ENCODE measurements at regions not wholly inside any gene's neighbourhood (a gene's known extent, or its start where the extent isn't known, plus 50 kb on each side); places are given as distances from the start of the nearest gene placed in this dataset.

DNA sequence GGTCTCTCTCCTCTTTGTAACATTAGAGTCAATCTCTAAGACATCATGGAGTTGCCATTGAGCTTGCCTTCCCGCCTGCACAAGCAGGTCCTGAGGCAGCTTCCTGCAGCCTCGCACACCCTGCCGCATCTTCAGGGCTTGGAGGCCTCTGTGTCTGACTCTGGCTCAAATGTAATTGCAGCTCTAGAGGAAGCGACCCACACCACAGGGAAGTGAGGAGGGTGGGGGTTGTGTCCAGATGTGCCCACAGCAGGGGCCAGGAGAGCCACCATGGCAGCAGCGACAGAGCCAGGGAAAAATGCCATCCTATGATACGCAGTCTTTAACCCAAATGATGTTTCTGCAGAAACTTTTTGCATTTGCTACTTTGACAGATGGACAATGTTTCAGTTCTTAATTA lies 216.0 kb upstream of the ZNF32 start:
- TF ChIP-seq, protein P1, sequence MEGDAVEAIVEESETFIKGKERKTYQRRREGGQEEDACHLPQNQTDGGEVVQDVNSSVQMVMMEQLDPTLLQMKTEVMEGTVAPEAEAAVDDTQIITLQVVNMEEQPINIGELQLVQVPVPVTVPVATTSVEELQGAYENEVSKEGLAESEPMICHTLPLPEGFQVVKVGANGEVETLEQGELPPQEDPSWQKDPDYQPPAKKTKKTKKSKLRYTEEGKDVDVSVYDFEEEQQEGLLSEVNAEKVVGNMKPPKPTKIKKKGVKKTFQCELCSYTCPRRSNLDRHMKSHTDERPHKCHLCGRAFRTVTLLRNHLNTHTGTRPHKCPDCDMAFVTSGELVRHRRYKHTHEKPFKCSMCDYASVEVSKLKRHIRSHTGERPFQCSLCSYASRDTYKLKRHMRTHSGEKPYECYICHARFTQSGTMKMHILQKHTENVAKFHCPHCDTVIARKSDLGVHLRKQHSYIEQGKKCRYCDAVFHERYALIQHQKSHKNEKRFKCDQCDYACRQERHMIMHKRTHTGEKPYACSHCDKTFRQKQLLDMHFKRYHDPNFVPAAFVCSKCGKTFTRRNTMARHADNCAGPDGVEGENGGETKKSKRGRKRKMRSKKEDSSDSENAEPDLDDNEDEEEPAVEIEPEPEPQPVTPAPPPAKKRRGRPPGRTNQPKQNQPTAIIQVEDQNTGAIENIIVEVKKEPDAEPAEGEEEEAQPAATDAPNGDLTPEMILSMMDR (IDR thresholded peaks at IDR 0.05) = no peak
- TF ChIP-seq POLR2AphosphoS5 (IDR thresholded peaks at IDR 0.05) = no peak
- TF ChIP-seq POLR2A (IDR thresholded peaks at IDR 0.05) = no peak
